ENCODE measurements at regions not wholly inside any gene's neighbourhood (a gene's known extent, or its start where the extent isn't known, plus 50 kb on each side); places are given as distances from the start of the nearest gene placed in this dataset.

DNA sequence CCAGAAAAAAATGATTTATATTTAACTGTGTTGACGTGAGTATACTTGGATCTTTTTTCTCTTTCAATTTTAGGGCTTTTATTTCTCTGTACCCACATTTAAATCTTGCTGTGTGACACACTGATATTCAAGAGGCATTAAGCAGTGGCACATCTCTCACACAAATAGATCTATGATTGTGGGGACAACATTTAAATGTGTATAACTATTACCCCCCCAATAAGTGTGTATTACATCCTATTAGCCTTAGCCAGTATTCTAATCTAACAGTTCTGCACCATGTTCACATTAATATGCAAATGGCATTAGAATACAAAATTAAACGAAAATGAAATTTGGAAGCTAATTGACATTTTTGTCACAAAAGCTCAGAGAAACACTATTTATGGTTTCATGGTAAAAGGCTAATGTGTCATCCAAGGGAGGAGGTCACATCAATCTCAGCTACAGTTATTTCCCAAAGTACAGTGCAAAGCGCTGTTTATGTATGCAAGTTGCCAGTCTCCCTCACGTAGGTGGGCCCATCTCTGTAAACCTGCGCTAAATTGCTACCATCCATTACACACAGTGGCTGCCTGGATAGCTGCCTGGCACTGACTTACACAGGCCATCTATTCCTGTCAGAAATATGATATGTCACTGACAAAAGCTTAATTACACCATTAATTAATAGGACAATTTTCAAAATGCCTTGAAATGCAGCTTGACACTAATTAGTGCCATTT, 984.7 kb upstream of the PCDH9 start:
- TF ChIP-seq NFYB (IDR thresholded peaks at IDR 0.05; ENCODE audit: insufficient read depth, low read depth, low read length) = no peak
- TF ChIP-seq MTA3 (IDR thresholded peaks at IDR 0.05; ENCODE audit: borderline replicate concordance, low read length) = no peak
- TF ChIP-seq POLR2AphosphoS5 (IDR thresholded peaks at IDR 0.05; ENCODE audit: low read length) = no peak
- TF ChIP-seq, protein P1, sequence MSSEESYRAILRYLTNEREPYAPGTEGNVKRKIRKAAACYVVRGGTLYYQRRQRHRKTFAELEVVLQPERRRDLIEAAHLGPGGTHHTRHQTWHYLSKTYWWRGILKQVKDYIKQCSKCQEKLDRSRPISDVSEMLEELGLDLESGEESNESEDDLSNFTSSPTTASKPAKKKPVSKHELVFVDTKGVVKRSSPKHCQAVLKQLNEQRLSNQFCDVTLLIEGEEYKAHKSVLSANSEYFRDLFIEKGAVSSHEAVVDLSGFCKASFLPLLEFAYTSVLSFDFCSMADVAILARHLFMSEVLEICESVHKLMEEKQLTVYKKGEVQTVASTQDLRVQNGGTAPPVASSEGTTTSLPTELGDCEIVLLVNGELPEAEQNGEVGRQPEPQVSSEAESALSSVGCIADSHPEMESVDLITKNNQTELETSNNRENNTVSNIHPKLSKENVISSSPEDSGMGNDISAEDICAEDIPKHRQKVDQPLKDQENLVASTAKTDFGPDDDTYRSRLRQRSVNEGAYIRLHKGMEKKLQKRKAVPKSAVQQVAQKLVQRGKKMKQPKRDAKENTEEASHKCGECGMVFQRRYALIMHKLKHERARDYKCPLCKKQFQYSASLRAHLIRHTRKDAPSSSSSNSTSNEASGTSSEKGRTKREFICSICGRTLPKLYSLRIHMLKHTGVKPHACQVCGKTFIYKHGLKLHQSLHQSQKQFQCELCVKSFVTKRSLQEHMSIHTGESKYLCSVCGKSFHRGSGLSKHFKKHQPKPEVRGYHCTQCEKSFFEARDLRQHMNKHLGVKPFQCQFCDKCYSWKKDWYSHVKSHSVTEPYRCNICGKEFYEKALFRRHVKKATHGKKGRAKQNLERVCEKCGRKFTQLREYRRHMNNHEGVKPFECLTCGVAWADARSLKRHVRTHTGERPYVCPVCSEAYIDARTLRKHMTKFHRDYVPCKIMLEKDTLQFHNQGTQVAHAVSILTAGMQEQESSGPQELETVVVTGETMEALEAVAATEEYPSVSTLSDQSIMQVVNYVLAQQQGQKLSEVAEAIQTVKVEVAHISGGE (CRISPR knock-in tag; IDR thresholded peaks at IDR 0.05) = no peak
- no peak for TF ChIP-seq TBL1XR1 (IDR thresholded peaks at IDR 0.05; ENCODE audit: low read depth, low read length)
- TF ChIP-seq TAF1 (IDR thresholded peaks at IDR 0.05; ENCODE audit: borderline replicate concordance, low read depth, low read length) = no peak
- TF ChIP-seq, protein P2, sequence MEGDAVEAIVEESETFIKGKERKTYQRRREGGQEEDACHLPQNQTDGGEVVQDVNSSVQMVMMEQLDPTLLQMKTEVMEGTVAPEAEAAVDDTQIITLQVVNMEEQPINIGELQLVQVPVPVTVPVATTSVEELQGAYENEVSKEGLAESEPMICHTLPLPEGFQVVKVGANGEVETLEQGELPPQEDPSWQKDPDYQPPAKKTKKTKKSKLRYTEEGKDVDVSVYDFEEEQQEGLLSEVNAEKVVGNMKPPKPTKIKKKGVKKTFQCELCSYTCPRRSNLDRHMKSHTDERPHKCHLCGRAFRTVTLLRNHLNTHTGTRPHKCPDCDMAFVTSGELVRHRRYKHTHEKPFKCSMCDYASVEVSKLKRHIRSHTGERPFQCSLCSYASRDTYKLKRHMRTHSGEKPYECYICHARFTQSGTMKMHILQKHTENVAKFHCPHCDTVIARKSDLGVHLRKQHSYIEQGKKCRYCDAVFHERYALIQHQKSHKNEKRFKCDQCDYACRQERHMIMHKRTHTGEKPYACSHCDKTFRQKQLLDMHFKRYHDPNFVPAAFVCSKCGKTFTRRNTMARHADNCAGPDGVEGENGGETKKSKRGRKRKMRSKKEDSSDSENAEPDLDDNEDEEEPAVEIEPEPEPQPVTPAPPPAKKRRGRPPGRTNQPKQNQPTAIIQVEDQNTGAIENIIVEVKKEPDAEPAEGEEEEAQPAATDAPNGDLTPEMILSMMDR (IDR thresholded peaks at IDR 0.05 in 2 of 3, conservative IDR thresholded peaks at IDR 0.05 in 1 of 3; ENCODE audit: control insufficient read depth in 2 of 3, extremely low read depth in 1 of 3, insufficient read depth in 1 of 3, low read depth in 3 of 3, low read length in 3 of 3) = no peak
